ENCODE measurements at regions not wholly inside any gene's neighbourhood (a gene's known extent, or its start where the extent isn't known, plus 50 kb on each side); places are given as distances from the start of the nearest gene placed in this dataset.

GRCh38 chr11:70926543-70927201, 325.7 kb downstream of the SHANK2 start:
- Histone ChIP-seq H3K9ac (ENCODE audit: low read length) (no peak overlapping the region), H4K20me1 (ENCODE audit: insufficient read depth) (no peaks in the 10 kb centered on the region), H3K36me3 (ENCODE audit: control insufficient read depth in 1 of 2, insufficient read depth in 2 of 2, low read length in 2 of 2) (no peaks in the 10 kb centered on the region), H3K9me2 (ENCODE audit: insufficient read depth) (no peaks in the 10 kb centered on the region), H3K9me3 (ENCODE audit: control insufficient read depth in 1 of 2, insufficient read depth in 1 of 2, low read depth in 1 of 2, low read length in 2 of 2) (peaks cover 0 to 13% of the 10 kb centered on the region in 2 experiments; a peak in 3 of 4 replicates), H3K4me1 (ENCODE audit: control insufficient read depth in 1 of 2, insufficient read depth in 2 of 2, low read length in 2 of 2) (no peaks in the 10 kb centered on the region), H3K4me2 (ENCODE audit: low read length) (no peak overlapping the region), H3K79me2 (ENCODE audit: insufficient read depth, low read length) (no peaks in the 10 kb centered on the region), H3K27me3 (ENCODE audit: insufficient read depth, low read length) (no peaks in the 10 kb centered on the region), H3K4me3 (replicated peaks in 1 of 2; ENCODE audit: low read depth in 1 of 2, low read length in 2 of 2) (no peak overlapping the region), H2AFZ (ENCODE audit: low read depth, low read length, poor library complexity, severe bottlenecking) (no peak overlapping the region), H3K27ac (ENCODE audit: low read depth, low read length) (no peak overlapping the region)
- BruUV-seq (replicated peaks) = no TSS peak
- ATAC-seq (no peak), DNase-seq (ENCODE audit: low read depth, low spot score) (no peak)
- ChIA-PET POLR2A (no interaction called here), CTCF (no interaction called here), RAD21 (ENCODE audit: low non-redundant PET in 1 of 2, low total read pairs in 2 of 2, uncharacterized antibody in 2 of 2, unreplicated experiment in 2 of 2) (no interaction called here)
- intact Hi-C loops (cut with micrococcal nuclease) = no loop called here
- no peak for TF ChIP-seq EZH2 (IDR thresholded peaks at IDR 0.05)
- no peak for TF ChIP-seq RAD21 (IDR thresholded peaks at IDR 0.05; ENCODE audit: low read depth)
- no peak for TF ChIP-seq YY1 (IDR thresholded peaks at IDR 0.05; ENCODE audit: extremely low read depth, insufficient replicate concordance, low read depth, low read length)
- no peak for TF ChIP-seq EZH2phosphoT487 (IDR thresholded peaks at IDR 0.05; ENCODE audit: borderline replicate concordance)
- TF ChIP-seq JUND (IDR thresholded peaks at IDR 0.05) = no peak
- no peak for TF ChIP-seq EGR1 (IDR thresholded peaks at IDR 0.05; ENCODE audit: low read depth)
- TF ChIP-seq, protein P1, sequence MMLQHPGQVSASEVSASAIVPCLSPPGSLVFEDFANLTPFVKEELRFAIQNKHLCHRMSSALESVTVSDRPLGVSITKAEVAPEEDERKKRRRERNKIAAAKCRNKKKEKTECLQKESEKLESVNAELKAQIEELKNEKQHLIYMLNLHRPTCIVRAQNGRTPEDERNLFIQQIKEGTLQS (IDR thresholded peaks at IDR 0.05) = no peak
- no peak for TF ChIP-seq CTCF (IDR thresholded peaks at IDR 0.05 in 2 of 3, conservative IDR thresholded peaks at IDR 0.05 in 1 of 3; ENCODE audit: borderline replicate concordance in 1 of 3, insufficient read depth in 1 of 3, low read depth in 2 of 3, low read length in 2 of 3)
- no peak for TF ChIP-seq ZFX (IDR thresholded peaks at IDR 0.05)
- no peak for TF ChIP-seq POLR2A (IDR thresholded peaks at IDR 0.05; ENCODE audit: borderline replicate concordance, extremely low read depth, insufficient read depth, insufficient read length)
- no peak for TF ChIP-seq POLR2AphosphoS5 (IDR thresholded peaks at IDR 0.05; ENCODE audit: low read depth, low read length)
- TF ChIP-seq ZNF274 (IDR thresholded peaks at IDR 0.05; ENCODE audit: low read depth, low read length) = no peak
- TF ChIP-seq FOSL1 (IDR thresholded peaks at IDR 0.05; ENCODE audit: low read depth) = no peak
- no peak for TF ChIP-seq SRF (IDR thresholded peaks at IDR 0.05; ENCODE audit: low read depth)
- TF ChIP-seq, protein P2, sequence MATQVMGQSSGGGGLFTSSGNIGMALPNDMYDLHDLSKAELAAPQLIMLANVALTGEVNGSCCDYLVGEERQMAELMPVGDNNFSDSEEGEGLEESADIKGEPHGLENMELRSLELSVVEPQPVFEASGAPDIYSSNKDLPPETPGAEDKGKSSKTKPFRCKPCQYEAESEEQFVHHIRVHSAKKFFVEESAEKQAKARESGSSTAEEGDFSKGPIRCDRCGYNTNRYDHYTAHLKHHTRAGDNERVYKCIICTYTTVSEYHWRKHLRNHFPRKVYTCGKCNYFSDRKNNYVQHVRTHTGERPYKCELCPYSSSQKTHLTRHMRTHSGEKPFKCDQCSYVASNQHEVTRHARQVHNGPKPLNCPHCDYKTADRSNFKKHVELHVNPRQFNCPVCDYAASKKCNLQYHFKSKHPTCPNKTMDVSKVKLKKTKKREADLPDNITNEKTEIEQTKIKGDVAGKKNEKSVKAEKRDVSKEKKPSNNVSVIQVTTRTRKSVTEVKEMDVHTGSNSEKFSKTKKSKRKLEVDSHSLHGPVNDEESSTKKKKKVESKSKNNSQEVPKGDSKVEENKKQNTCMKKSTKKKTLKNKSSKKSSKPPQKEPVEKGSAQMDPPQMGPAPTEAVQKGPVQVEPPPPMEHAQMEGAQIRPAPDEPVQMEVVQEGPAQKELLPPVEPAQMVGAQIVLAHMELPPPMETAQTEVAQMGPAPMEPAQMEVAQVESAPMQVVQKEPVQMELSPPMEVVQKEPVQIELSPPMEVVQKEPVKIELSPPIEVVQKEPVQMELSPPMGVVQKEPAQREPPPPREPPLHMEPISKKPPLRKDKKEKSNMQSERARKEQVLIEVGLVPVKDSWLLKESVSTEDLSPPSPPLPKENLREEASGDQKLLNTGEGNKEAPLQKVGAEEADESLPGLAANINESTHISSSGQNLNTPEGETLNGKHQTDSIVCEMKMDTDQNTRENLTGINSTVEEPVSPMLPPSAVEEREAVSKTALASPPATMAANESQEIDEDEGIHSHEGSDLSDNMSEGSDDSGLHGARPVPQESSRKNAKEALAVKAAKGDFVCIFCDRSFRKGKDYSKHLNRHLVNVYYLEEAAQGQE (IDR thresholded peaks at IDR 0.05; ENCODE audit: low read depth) = no peak
- TF ChIP-seq MAX (IDR thresholded peaks at IDR 0.05) = no peak
- TF ChIP-seq SIN3A (IDR thresholded peaks at IDR 0.05; ENCODE audit: low read depth) = no peak
- TF ChIP-seq CBX3 (IDR thresholded peaks at IDR 0.05; ENCODE audit: low read depth) = no peak
- TF ChIP-seq CEBPB (IDR thresholded peaks at IDR 0.05; ENCODE audit: low read depth) = no peak
